ENCODE measurements at regions not wholly inside any gene's neighbourhood (a gene's known extent, or its start where the extent isn't known, plus 50 kb on each side); places are given as distances from the start of the nearest gene placed in this dataset.
"Not testable (repeated sequence)": the region's sequence is repeated elsewhere in the genome, so short reads cannot be mapped to it uniquely, and the experiment has no call there.

DNA sequence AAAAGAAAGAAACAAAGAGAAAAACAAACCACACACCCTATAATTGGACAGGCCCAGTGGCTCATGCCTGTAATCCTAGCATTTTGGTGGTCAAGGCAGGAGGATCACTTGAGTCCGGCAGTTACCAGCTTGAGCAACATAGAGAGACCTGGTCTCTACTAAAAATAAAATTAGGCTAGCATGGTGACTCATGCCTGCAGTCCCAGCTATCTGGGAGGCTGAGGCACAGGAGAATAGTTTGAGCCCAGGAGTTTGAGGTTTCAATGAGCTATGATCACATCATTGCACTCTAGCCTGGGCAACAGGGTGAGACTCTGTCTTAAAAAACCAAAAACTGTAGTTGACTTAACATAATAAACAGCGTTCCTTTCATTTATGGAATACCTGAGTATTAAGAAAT, 72.3 kb upstream of the ST3GAL6 start:
- DNase-seq (ENCODE audit: insufficient read length, low spot score) (no peak), FAIRE-seq (no peak)
- TF ChIP-seq, protein P1, sequence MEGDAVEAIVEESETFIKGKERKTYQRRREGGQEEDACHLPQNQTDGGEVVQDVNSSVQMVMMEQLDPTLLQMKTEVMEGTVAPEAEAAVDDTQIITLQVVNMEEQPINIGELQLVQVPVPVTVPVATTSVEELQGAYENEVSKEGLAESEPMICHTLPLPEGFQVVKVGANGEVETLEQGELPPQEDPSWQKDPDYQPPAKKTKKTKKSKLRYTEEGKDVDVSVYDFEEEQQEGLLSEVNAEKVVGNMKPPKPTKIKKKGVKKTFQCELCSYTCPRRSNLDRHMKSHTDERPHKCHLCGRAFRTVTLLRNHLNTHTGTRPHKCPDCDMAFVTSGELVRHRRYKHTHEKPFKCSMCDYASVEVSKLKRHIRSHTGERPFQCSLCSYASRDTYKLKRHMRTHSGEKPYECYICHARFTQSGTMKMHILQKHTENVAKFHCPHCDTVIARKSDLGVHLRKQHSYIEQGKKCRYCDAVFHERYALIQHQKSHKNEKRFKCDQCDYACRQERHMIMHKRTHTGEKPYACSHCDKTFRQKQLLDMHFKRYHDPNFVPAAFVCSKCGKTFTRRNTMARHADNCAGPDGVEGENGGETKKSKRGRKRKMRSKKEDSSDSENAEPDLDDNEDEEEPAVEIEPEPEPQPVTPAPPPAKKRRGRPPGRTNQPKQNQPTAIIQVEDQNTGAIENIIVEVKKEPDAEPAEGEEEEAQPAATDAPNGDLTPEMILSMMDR (IDR thresholded peaks at IDR 0.05; ENCODE audit: insufficient read depth, missing control alignments), result no peak

DNA sequence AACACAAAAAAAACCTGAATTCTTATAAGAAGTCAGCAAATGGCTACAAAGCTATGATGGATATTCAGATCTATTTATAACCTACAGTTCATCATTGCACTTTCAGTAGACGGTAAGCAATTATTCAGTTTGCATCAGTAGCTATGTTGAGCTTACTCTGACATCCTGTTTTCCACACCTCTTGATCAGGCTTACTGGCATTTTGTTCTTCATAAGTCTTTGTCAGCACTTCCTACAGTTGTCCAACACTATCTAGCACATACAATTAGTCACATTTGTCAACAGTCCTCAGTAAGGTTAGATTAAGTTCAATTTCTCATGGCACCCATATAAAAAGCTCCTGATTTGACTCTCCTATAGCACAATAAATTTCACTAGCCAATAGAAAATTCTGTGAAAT, 71.2 kb upstream of the ST3GAL6 start:
- no peak for FAIRE-seq
- TF ChIP-seq, protein P1 (IDR thresholded peaks at IDR 0.05; ENCODE audit: insufficient read depth, missing control alignments), result no peak
- DNase-seq (ENCODE audit: insufficient read length, low spot score), result no peak

DNA sequence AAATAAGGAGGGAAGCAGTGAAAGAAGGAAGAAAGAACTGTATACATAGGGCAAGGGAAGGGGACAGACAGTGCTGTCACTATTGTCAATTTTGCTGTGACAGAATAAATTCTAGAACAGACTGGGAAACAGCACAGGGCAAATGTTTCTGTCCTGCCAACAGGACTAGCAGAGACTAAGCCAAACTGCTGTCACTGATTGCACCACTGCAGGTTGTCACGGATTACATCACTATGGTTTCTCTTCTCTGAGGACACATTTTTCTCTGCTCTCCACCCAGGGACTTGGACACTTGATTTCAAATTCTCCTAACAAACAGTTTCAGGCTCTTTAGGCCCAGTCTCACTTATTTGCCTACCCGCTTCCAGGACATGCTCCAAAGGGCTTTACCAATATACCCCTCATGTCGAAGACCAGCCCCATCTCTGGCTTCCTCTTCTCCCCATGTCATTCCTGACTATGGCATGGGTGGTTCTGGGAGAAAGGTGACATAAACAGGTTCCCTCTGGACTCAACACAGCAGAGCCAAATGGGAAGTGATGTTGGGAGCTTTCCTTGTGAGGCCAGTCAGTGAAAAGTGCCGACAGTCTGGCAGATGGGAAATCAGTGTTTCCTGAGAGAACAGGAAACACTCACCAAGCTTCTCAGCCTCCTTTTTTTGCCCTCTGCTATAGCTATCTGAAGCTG, 70.2 kb upstream of the ST3GAL6 start:
- TF ChIP-seq, protein P1 (IDR thresholded peaks at IDR 0.05; ENCODE audit: insufficient read depth, missing control alignments), result no peak
- FAIRE-seq, result no peak
- DNase-seq (ENCODE audit: insufficient read length, low spot score), result no peak

DNA sequence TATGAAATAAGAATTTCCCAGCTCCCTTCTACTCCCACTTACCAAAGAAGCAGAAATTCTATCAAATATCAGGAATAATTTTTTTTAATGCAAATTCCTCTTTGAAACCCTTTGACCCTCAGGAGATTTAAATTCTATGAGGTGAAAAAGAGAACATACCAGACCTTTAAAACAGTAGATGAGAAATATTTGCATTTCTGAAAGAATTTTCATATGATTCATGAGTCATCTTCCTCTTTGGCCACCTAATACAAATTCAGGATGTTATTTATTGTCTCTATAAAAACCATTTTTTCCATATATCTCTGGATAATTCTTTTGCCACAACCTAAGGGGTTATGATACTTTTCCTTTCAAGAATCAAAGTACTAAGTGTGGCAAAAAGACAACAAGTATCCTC, 67.3 kb upstream of the ST3GAL6 start:
- no peak for DNase-seq (ENCODE audit: insufficient read length, low spot score)
- TF ChIP-seq, protein P1 (IDR thresholded peaks at IDR 0.05; ENCODE audit: insufficient read depth, missing control alignments), result no peak
- FAIRE-seq, result no peak

DNA sequence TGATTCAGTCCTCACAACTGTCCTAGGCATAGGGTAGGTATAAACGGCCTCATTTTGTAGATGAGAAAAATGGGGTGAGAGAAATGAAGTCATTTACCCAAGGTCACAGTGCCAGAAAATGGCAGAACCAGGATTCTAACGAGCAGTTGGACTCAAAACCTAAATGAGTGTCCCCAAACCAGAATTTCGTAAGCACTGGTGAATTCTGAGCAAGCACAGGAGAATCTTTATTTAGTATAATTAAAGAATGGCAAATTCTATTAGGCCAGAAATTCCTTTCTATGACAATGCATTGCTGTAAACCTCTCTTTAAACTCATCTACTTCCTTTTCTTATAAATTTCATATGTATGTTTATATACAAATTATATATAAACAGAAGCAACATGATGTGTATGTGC, 66.8 kb upstream of the ST3GAL6 start:
- not testable (repeated sequence) for DNase-seq (ENCODE audit: insufficient read length, low spot score); FAIRE-seq

DNA sequence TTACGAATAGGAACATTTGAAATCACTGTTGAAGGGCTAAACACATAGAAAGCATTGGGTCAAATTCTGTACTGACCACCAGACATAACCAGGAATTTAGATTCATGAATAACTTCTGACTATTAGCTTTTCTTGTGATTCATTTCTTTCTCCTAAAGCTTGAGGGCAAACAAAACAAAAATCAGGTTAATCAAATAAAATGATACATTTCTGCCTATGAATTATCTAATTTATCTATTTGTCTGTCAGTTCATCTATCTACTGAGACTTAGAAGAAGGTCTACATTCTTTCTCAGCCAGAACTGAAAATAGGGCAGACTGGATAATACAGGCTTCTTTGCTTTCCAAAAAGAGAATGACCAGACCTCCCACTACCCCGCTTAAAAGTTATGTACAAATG, 65.9 kb upstream of the ST3GAL6 start:
- TF ChIP-seq, protein P1 (IDR thresholded peaks at IDR 0.05; ENCODE audit: insufficient read depth, missing control alignments), result no peak
- FAIRE-seq, result no peak

DNA sequence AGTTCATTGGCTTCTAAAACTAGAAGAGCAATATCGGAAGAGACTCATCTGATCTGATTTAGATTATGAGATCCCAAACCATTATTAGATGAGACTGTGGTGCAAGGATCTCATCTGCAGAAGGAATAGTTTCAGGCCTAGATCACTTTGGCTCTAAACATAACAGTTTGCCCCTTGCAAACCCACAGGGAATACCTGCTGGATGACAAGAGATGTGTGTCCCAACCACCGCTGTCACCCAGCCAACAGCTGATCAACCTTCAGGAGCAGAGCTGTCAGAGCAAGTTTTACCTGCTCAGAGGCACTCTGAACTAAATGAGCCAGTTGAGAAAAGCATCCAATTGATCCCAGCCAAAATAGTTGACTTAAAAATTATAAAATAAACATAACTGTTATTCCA, 64.0 kb upstream of the ST3GAL6 start:
- FAIRE-seq, result no peak
- DNase-seq (ENCODE audit: insufficient read length, low spot score), result no peak

More for the DNA sequence above, 65.9 kb upstream of the ST3GAL6 start:
- no peak for DNase-seq (ENCODE audit: insufficient read length, low spot score)

More for the DNA sequence above, 64.0 kb upstream of the ST3GAL6 start:
- TF ChIP-seq, protein P1 (IDR thresholded peaks at IDR 0.05; ENCODE audit: insufficient read depth, missing control alignments), result no peak

All from D721Med (cell line).